A549 (cell line): ENCODE measurements at regions not wholly inside any gene's neighbourhood (a gene's known extent, or its start where the extent isn't known, plus 50 kb on each side); places are given as distances from the start of the nearest gene placed in this dataset.

Experiments used
- ATAC-seq, 2 experiments: fragments of 200-7000 bp in 1 of 2; fragments of >200 bp in 1 of 2; cut with Nextera tagmentation in 1 of 2; cut with Tn5 transposase in 1 of 2; 3 replicates each; pipeline versions ENCODE4 v1.8.0 to v1.9.1; 2018 to 2020; ENCODE audit warnings: mild to moderate bottlenecking in 1 of 2, moderate library complexity in 1 of 2
- CTCF ChIA-PET: fragments of 300-600 bp; sonication (Branson Sonifier 250); formaldehyde crosslinking; extraction: SDS; loops from one replicate; lab custom pipeline; 2021; ENCODE audit warnings: antibody characterized with exemption, inconsistent platforms; lab: Yijun Ruan, JAX
- POLR2A ChIA-PET: fragments of 350-600 bp; formaldehyde crosslinking; extraction: SDS; loops from one replicate; lab custom pipeline; 2021; ENCODE audit warnings: antibody characterized with exemption, inconsistent platforms; lab: Yijun Ruan, JAX
- DNase-seq, 2 experiments: peaks; one replicate each; pipeline versions ENCODE4 v3.0.0 to v3.0.0-alpha.2; 2011 to 2016; ENCODE audit warnings: low read depth in 1 of 2, low spot score in 1 of 2
- FAIRE-seq: peaks from 2 replicates; lab custom pipeline; 2011; peaks lifted over from hg19 to GRCh38; lab: Jason Lieb, UNC
- H3K27ac ChIP-seq, 2 experiments: fragments of >200 bp; sonication (Bioruptor Twin); formaldehyde crosslinking; 3 replicates each; pipeline ENCODE4 v1.5.1; 2016 to 2017
- H3K4me1 ChIP-seq: fragments of >200 bp; sonication (Bioruptor Twin); formaldehyde crosslinking; 3 replicates; pipeline ENCODE4 v1.6.1; 2016
- H3K4me2 ChIP-seq: fragments of >200 bp; sonication (Bioruptor Twin); formaldehyde crosslinking; 3 replicates; pipeline ENCODE4 v1.6.1; 2016
- H3K4me3 ChIP-seq: fragments of >200 bp; sonication (Bioruptor Twin); formaldehyde crosslinking; 3 replicates; pipeline ENCODE4 v1.5.1; 2016
- H3K9me3 ChIP-seq: fragments of >200 bp; sonication (Bioruptor Twin); formaldehyde crosslinking; 3 replicates; pipeline ENCODE4 v1.6.1; 2016
- CBX8 ChIP-seq: fragments of 200-600 bp; sonication (generic); IDR thresholded peaks from 2 replicates; pipeline ENCODE4 v1.6.1; 2016
- CEBPB ChIP-seq, 2 experiments: fragments of >200 bp in 1 of 2; sonication (Bioruptor Twin) in 1 of 2; formaldehyde crosslinking in 1 of 2; IDR thresholded peaks; 2 replicates each; pipeline ENCODE4 v1.6.1; 2012 to 2016
- CHD4 ChIP-seq: fragments of 200-600 bp; sonication (generic); IDR thresholded peaks from 2 replicates; pipeline ENCODE4 v1.6.1; 2016; ENCODE audit warnings: antibody characterized with exemption, mild to moderate bottlenecking, borderline replicate concordance
- EHF ChIP-seq: fragments of 250-450 bp; sonication (Bioruptor Pico); IDR thresholded peaks from 2 replicates; pipeline ENCODE4 v1.5.0; 2020; ENCODE audit warnings: mild to moderate bottlenecking
- FOSB ChIP-seq: fragments of 250-450 bp; sonication (Bioruptor Pico); IDR thresholded peaks from 2 replicates; pipeline ENCODE4 v1.5.0; 2020; ENCODE audit warnings: mild to moderate bottlenecking, moderate library complexity
- FOXS1 ChIP-seq: fragments of 250-450 bp; sonication (Bioruptor Pico); IDR thresholded peaks from 2 replicates; pipeline ENCODE4 v1.5.0; 2020; ENCODE audit warnings: mild to moderate bottlenecking, moderate library complexity
- GATA3 ChIP-seq: IDR thresholded peaks from 2 replicates; pipeline ENCODE4 v1.6.1; 2012; ENCODE audit warnings: borderline replicate concordance
- HDAC2 ChIP-seq: fragments of 200-600 bp; sonication (generic); IDR thresholded peaks from 2 replicates; pipeline ENCODE4 v1.6.1; 2016
- HOXB5 ChIP-seq: fragments of 250-450 bp; sonication (Bioruptor Pico); IDR thresholded peaks from 2 replicates; pipeline ENCODE4 v1.5.0; 2020; ENCODE audit warnings: mild to moderate bottlenecking, moderate library complexity
- JUN ChIP-seq, 2 experiments: fragments of >200 bp; sonication (Bioruptor Twin); formaldehyde crosslinking; IDR thresholded peaks; 2 replicates in 1 of 2; 3 replicates in 1 of 2; pipeline ENCODE4 v1.6.1; 2016 to 2017
- KDM1A ChIP-seq: fragments of 200-600 bp; sonication (generic); IDR thresholded peaks from 2 replicates; pipeline ENCODE4 v1.6.1; 2016; ENCODE audit warnings: low read depth, mild to moderate bottlenecking
- MYC ChIP-seq: IDR thresholded peaks from 2 replicates; pipeline ENCODE4 v1.6.1; 2012; ENCODE audit warnings: mild to moderate bottlenecking, inconsistent platforms, low read length, improper control_type of control experiment, borderline replicate concordance
- NPAS2 ChIP-seq: fragments of 250-450 bp; sonication (Bioruptor Pico); IDR thresholded peaks from 2 replicates; pipeline ENCODE4 v1.8.0; 2022; ENCODE audit warnings: mild to moderate bottlenecking, moderate library complexity, borderline replicate concordance
- POLR2AphosphoS2 ChIP-seq: conservative IDR thresholded peaks from 2 replicates; pipeline ENCODE4 v1.6.1; 2012; ENCODE audit warnings: low read length, improper control_type of control experiment, inconsistent platforms
- RNF2 ChIP-seq: fragments of 200-600 bp; sonication (generic); IDR thresholded peaks from 2 replicates; pipeline ENCODE4 v1.6.1; 2016; ENCODE audit warnings: low read depth, mild to moderate bottlenecking, antibody characterized with exemption, moderate library complexity, borderline replicate concordance
- TFCP2L1 ChIP-seq: fragments of 250-450 bp; sonication (Bioruptor Pico); IDR thresholded peaks from 2 replicates; pipeline ENCODE4 v1.5.0; 2021; ENCODE audit warnings: mild to moderate bottlenecking
- TP53 ChIP-seq: fragments of 250-450 bp; sonication (Bioruptor Pico); IDR thresholded peaks from 2 replicates; pipeline ENCODE4 v1.5.0; 2021; ENCODE audit warnings: mild to moderate bottlenecking, moderate library complexity
- ZFP36 ChIP-seq: fragments of 450-650 bp; IDR thresholded peaks from 2 replicates; pipeline ENCODE4 v1.6.1; 2014; ENCODE audit warnings: borderline replicate concordance; ENCODE audit not compliant: partially characterized antibody
- ZSCAN20 ChIP-seq: fragments of 250-450 bp; sonication (Bioruptor Pico); IDR thresholded peaks from 2 replicates; pipeline ENCODE4 v1.8.0; 2022; ENCODE audit warnings: mild to moderate bottlenecking, moderate library complexity
- WGBS: methylation state at CpG from one replicate; pipeline ENCODE4 v1.1.6; 2017; ENCODE audit errors: missing lambda C conversion rate; 5-methylcytosine and 5-hydroxymethylcytosine counted together
- TF ChIP-seq, protein P1 (sequence below): IDR thresholded peaks from 2 replicates; pipeline ENCODE4 v1.6.1; 2012
- TF ChIP-seq, protein P2 (sequence below): fragments of >200 bp; sonication (Bioruptor Twin); formaldehyde crosslinking; IDR thresholded peaks from 3 replicates; pipeline ENCODE4 v1.6.1; 2016
- TF ChIP-seq, protein P3 (sequence below): fragments of >200 bp; sonication (Bioruptor Twin); formaldehyde crosslinking; IDR thresholded peaks from 3 replicates; pipeline ENCODE4 v1.5.1; 2016
- TF ChIP-seq, protein P4 (sequence below): fragments of >200 bp; sonication (Bioruptor Twin); formaldehyde crosslinking; IDR thresholded peaks from 2 replicates; pipeline ENCODE4 v1.6.1; 2016

DNA sequence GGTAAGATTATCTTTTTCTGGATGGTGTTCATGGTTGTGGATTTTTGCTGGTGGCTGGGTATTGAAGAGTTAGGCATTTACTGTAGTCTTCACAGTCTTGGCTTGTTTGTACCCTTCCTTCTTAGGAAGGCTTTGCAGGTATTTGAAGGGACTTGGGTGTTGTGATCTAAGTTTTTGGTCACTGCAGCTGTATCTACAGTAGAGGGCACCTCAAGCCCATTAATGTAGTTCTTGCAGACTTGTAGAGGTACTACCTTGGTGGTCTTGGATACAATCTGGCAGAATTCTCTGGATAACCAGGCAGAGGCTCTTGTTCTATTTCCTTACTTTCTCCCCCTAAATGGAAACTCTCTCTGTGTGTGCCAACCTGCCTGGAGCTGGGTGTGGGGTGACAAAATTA, 155.8 kb upstream of the BRINP3 start:
- H3K4me2 ChIP-seq, result no peak overlapping the region
- FAIRE-seq (no peak), ATAC-seq (no peak), DNase-seq (no peak)
- H3K9me3 ChIP-seq, result no peaks in the 10 kb centered on the region
- CTCF ChIA-PET, result no interaction called here
- no peak for TF ChIP-seq JUN (IDR thresholded peaks at IDR 0.05)
- TF ChIP-seq ZSCAN20 (CRISPR knock-in tag), result no peak
- TF ChIP-seq POLR2AphosphoS2, result no peak
- no peak for TF ChIP-seq KDM1A
- TF ChIP-seq FOSB (CRISPR knock-in tag), result no peak
- no peak for TF ChIP-seq TFCP2L1
- no peak for TF ChIP-seq TP53
- no peak for TF ChIP-seq CHD4
- TF ChIP-seq, protein P1, sequence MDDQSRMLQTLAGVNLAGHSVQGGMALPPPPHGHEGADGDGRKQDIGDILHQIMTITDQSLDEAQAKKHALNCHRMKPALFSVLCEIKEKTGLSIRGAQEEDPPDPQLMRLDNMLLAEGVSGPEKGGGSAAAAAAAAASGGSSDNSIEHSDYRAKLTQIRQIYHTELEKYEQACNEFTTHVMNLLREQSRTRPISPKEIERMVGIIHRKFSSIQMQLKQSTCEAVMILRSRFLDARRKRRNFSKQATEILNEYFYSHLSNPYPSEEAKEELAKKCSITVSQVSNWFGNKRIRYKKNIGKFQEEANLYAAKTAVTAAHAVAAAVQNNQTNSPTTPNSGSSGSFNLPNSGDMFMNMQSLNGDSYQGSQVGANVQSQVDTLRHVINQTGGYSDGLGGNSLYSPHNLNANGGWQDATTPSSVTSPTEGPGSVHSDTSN, result no peak
- TF ChIP-seq, protein P2, sequence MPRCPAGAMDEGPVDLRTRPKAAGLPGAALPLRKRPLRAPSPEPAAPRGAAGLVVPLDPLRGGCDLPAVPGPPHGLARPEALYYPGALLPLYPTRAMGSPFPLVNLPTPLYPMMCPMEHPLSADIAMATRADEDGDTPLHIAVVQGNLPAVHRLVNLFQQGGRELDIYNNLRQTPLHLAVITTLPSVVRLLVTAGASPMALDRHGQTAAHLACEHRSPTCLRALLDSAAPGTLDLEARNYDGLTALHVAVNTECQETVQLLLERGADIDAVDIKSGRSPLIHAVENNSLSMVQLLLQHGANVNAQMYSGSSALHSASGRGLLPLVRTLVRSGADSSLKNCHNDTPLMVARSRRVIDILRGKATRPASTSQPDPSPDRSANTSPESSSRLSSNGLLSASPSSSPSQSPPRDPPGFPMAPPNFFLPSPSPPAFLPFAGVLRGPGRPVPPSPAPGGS, result no peak
- no peak for TF ChIP-seq FOXS1 (CRISPR knock-in tag)
- TF ChIP-seq, protein P3, sequence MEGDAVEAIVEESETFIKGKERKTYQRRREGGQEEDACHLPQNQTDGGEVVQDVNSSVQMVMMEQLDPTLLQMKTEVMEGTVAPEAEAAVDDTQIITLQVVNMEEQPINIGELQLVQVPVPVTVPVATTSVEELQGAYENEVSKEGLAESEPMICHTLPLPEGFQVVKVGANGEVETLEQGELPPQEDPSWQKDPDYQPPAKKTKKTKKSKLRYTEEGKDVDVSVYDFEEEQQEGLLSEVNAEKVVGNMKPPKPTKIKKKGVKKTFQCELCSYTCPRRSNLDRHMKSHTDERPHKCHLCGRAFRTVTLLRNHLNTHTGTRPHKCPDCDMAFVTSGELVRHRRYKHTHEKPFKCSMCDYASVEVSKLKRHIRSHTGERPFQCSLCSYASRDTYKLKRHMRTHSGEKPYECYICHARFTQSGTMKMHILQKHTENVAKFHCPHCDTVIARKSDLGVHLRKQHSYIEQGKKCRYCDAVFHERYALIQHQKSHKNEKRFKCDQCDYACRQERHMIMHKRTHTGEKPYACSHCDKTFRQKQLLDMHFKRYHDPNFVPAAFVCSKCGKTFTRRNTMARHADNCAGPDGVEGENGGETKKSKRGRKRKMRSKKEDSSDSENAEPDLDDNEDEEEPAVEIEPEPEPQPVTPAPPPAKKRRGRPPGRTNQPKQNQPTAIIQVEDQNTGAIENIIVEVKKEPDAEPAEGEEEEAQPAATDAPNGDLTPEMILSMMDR, result no peak
- no peak for TF ChIP-seq MYC
- TF ChIP-seq, all 56 proteins: peak for 0
- H3K4me3 ChIP-seq, result no peak overlapping the region
- H3K27ac ChIP-seq, result no peak overlapping the region
- no peaks in the 10 kb centered on the region for H3K4me1 ChIP-seq
- POLR2A ChIA-PET, result no interaction called here

DNA sequence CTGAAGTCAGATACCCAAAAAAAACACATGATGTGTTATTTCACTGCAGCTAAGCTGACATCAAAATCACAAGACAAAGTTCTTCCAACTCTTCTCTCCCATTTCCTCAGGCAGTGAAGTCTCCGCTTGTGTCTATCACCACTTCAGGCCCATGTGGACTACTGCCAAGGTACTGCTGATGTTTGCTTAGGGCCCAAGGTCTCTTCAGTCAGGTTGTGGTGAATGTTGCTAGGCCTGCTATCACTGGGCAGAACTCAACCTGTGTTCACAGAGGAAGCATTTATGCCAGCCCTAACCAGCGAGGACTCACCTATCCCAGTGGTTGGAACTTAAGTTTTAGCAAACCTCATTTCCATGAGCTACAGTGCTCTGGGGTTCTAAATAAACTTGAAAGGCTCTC, 156.5 kb upstream of the BRINP3 start:
- no peak overlapping the region for H3K27ac ChIP-seq
- DNase-seq (no peak), ATAC-seq (no peak), FAIRE-seq (no peak)
- no peak overlapping the region for H3K4me3 ChIP-seq
- H3K9me3 ChIP-seq, result no peaks in the 10 kb centered on the region
- POLR2A ChIA-PET, result no interaction called here
- WGBS, result 61% methylated on average over 2 of the region's 2 CpGs
- CTCF ChIA-PET, result no interaction called here
- no peak for TF ChIP-seq NPAS2
- no peak for TF ChIP-seq ZSCAN20 (CRISPR knock-in tag)
- no peak for TF ChIP-seq TFCP2L1
- TF ChIP-seq, protein P4, sequence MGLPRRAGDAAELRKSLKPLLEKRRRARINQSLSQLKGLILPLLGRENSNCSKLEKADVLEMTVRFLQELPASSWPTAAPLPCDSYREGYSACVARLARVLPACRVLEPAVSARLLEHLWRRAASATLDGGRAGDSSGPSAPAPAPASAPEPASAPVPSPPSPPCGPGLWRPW, result no peak
- no peak for TF ChIP-seq EHF (CRISPR knock-in tag)
- no peak for TF ChIP-seq CEBPB (IDR thresholded peaks at IDR 0.05)
- TF ChIP-seq ZFP36, result no peak
- TF ChIP-seq CBX8, result no peak
- no peak for TF ChIP-seq HOXB5 (CRISPR knock-in tag)
- no peak for TF ChIP-seq RNF2
- TF ChIP-seq HDAC2, result no peak
- no peak for TF ChIP-seq GATA3
- no peak for TF ChIP-seq TP53
- TF ChIP-seq, protein P3, result no peak
- H3K4me1 ChIP-seq, result no peaks in the 10 kb centered on the region
- H3K4me2 ChIP-seq, result no peak overlapping the region
